Glutamatergic neuron (in vitro differentiated cells): ENCODE measurements at regions not wholly inside any gene's neighbourhood (a gene's known extent, or its start where the extent isn't known, plus 50 kb on each side); places are given as distances from the start of the nearest gene placed in this dataset.

Experiments
- DNase-seq: peaks from one replicate; pipeline ENCODE4 v3.0.0; 2022
- H3K27ac Mint-ChIP-seq: one replicate; pipeline ENCODE4 v1.8.0; 2020; ENCODE audit warnings: mild to moderate bottlenecking, mixed read lengths, inconsistent platforms; ENCODE audit not compliant: unreplicated experiment
- H3K27me3 Mint-ChIP-seq: one replicate; pipeline ENCODE4 v1.8.0; 2020; ENCODE audit warnings: mild to moderate bottlenecking, moderate library complexity, mixed read lengths, inconsistent platforms; ENCODE audit not compliant: unreplicated experiment
- H3K36me3 Mint-ChIP-seq: one replicate; pipeline ENCODE4 v1.8.0; 2020; ENCODE audit warnings: mild to moderate bottlenecking, mixed read lengths, inconsistent platforms; ENCODE audit not compliant: unreplicated experiment
- H3K4me1 Mint-ChIP-seq: one replicate; pipeline ENCODE4 v1.8.0; 2020; ENCODE audit warnings: mild to moderate bottlenecking, low read depth, mixed read lengths, inconsistent platforms; ENCODE audit not compliant: unreplicated experiment
- H3K4me3 Mint-ChIP-seq: one replicate; pipeline ENCODE4 v1.8.0; 2020; ENCODE audit warnings: mild to moderate bottlenecking, mixed read lengths, inconsistent platforms; ENCODE audit not compliant: unreplicated experiment
- H3K9me3 Mint-ChIP-seq: one replicate; pipeline ENCODE4 v1.8.0; 2020; ENCODE audit warnings: mild to moderate bottlenecking, moderate library complexity, mixed read lengths, inconsistent platforms; ENCODE audit not compliant: unreplicated experiment
- CTCF ChIP-seq: fragments of 200-600 bp; sonication (generic); IDR thresholded peaks from one replicate; pipeline ENCODE4 v1.5.0; 2021; ENCODE audit not compliant: partially characterized antibody, unreplicated experiment

- TF ChIP-seq CTCF: no peak
- Mint-ChIP-seq H3K9me3 (peaks cover 4% of the 10 kb centered on the region), H3K27ac (no peak overlapping the region), H3K4me3 (no peak overlapping the region), H3K36me3 (peaks cover 25% of the 10 kb centered on the region), H3K27me3 (peaks cover 5% of the 10 kb centered on the region), H3K4me1 (peaks cover 9% of the 10 kb centered on the region)
- DNase-seq: no peak
Measured at GRCh38 chr12:124230789-124231188, 64.1 kb upstream of the RFLNA start.

DNA sequence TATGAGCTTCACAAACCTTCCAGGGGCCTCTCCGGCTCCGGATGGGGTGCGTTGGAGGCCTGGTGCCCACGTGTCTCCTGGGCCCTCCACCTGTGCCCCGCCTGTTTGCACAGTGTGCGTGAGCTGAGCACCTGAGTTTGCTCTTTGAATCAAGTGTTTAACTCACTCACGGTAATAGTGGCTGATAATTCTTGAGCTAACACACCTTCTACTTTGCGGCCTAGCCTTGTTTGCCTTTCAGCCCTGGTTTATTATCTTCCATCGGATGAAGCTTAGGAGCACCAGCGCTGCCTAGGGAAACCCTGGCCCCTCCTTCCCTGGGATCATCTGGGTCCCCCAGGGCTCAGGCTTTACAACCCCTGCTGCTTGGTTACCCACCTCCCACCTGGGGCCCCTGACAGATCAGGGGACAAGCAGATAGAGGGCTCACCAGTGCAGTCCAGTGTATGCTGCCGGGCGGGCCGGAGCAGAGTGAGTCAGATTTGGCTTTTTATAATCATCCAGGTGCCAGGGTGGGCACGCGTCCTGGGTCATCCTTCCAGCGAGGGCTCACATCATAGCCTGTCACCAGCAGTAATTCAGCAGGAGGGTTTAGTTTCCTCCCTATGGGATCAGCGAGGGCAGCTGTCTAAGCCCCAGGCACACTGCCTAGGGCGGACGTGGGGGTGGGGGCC lies 62.8 kb upstream of the RFLNA start:
- H3K27ac Mint-ChIP-seq: no peak overlapping the region
- no peak for TF ChIP-seq CTCF
- peaks cover 5% of the 10 kb centered on the region for H3K27me3 Mint-ChIP-seq
- DNase-seq: no peak
- H3K4me3 Mint-ChIP-seq: no peak overlapping the region
- peaks cover 20% of the 10 kb centered on the region for H3K36me3 Mint-ChIP-seq
- peaks cover 4% of the 10 kb centered on the region for H3K9me3 Mint-ChIP-seq
- peaks cover under 1% of the 10 kb centered on the region for H3K4me1 Mint-ChIP-seq

GRCh38 chr12:124232654-124232987 lies 62.3 kb upstream of the RFLNA start:
- Mint-ChIP-seq H3K4me3 (no peak overlapping the region), H3K27ac (no peak overlapping the region)
- no peak for TF ChIP-seq CTCF

GRCh38 chr12:124233041-124233796 lies 61.7 kb upstream of the RFLNA start:
- Mint-ChIP-seq H3K36me3 (peaks cover 20% of the 10 kb centered on the region), H3K27ac (no peak overlapping the region), H3K4me1 (no peaks in the 10 kb centered on the region), H3K27me3 (peaks cover 4% of the 10 kb centered on the region), H3K9me3 (peaks cover 4% of the 10 kb centered on the region), H3K4me3 (no peak overlapping the region)
- DNase-seq: no peak
- no peak for TF ChIP-seq CTCF

More at GRCh38 chr12:124232654-124232987, 62.3 kb upstream of the RFLNA start:
- Mint-ChIP-seq H3K9me3 (peaks cover 4% of the 10 kb centered on the region), H3K27me3 (peaks cover 4% of the 10 kb centered on the region), H3K4me1 (no peaks in the 10 kb centered on the region), H3K36me3 (peaks cover 20% of the 10 kb centered on the region)
- DNase-seq: no peak
